ENCODE measurements at regions not wholly inside any gene's neighbourhood (a gene's known extent, or its start where the extent isn't known, plus 50 kb on each side); places are given as distances from the start of the nearest gene placed in this dataset.
"Not testable (repeated sequence)": the region's sequence is repeated elsewhere in the genome, so short reads cannot be mapped to it uniquely, and the experiment has no call there.

GRCh38 chr7:27457603-27458565 is 204.8 kb downstream of the HIBADH start:
- H3K9me3 ChIP-seq (ENCODE audit: control insufficient read depth in 4 of 4, insufficient read depth in 3 of 4, low read length in 3 of 4); H3K36me3 ChIP-seq (ENCODE audit: control insufficient read depth in 4 of 4, insufficient read depth in 4 of 4, low read length in 4 of 4); H3K4me3 ChIP-seq; H3K9ac ChIP-seq (ENCODE audit: insufficient read depth in 1 of 2, low read length in 2 of 2); ATAC-seq (ENCODE audit: insufficient read depth, low FRiP score); H3K27ac ChIP-seq (ENCODE audit: low read depth in 1 of 2, low read length in 1 of 2); H3K27me3 ChIP-seq (ENCODE audit: control insufficient read depth in 3 of 3, insufficient read depth in 3 of 3, low read length in 2 of 3); H3K4me1 ChIP-seq (ENCODE audit: control insufficient read depth in 5 of 5, insufficient read depth in 5 of 5, low read length in 5 of 5): not testable (repeated sequence)
- DNase-seq: peak in 1 of 3 donors; percentile 29
- WGBS, 2 donors: 77 to 83% methylated on average over 29 to 30 of the region's 35 CpGs

GRCh38 chr7:27459021-27459730 is 203.5 kb downstream of the HIBADH start:
- Histone ChIP-seq H3K27ac (ENCODE audit: low read depth in 1 of 2, low read length in 1 of 2) (peak overlapping the region in 1 of 2 donors; percentile 66), H3K4me1 (ENCODE audit: control insufficient read depth in 5 of 5, insufficient read depth in 5 of 5, low read length in 5 of 5) (peaks cover 0 to 2% (median 0%) of the 10 kb centered on the region in 5 donors), H3K9ac (ENCODE audit: insufficient read depth in 1 of 2, low read length in 2 of 2) (no peak overlapping the region), H3K4me3 (no peak overlapping the region), H3K27me3 (ENCODE audit: control insufficient read depth in 3 of 3, insufficient read depth in 3 of 3, low read length in 2 of 3) (no peaks in the 10 kb centered on the region), H3K9me3 (ENCODE audit: control insufficient read depth in 4 of 4, insufficient read depth in 3 of 4, low read length in 3 of 4) (no peaks in the 10 kb centered on the region), H3K36me3 (ENCODE audit: control insufficient read depth in 4 of 4, insufficient read depth in 4 of 4, low read length in 4 of 4) (no peaks in the 10 kb centered on the region)
- DNase-seq: no peak
- 80 to 90% methylated on average over 4 of the region's 4 CpGs for WGBS, 2 donors
- no peak for ATAC-seq (ENCODE audit: insufficient read depth, low FRiP score)
- no peak for TF ChIP-seq CTCF (IDR thresholded peaks at IDR 0.05; ENCODE audit: control extremely low read depth, extremely low read depth)

- no peak for TF ChIP-seq CTCF (IDR thresholded peaks at IDR 0.05; ENCODE audit: control extremely low read depth, extremely low read depth)
- Histone ChIP-seq H3K4me3 (no peak overlapping the region), H3K9ac (ENCODE audit: insufficient read depth in 1 of 2, low read length in 2 of 2) (no peak overlapping the region), H3K36me3 (ENCODE audit: control insufficient read depth in 4 of 4, insufficient read depth in 4 of 4, low read length in 4 of 4) (no peaks in the 10 kb centered on the region), H3K9me3 (ENCODE audit: control insufficient read depth in 4 of 4, insufficient read depth in 3 of 4, low read length in 3 of 4) (no peaks in the 10 kb centered on the region), H3K4me1 (ENCODE audit: control insufficient read depth in 5 of 5, insufficient read depth in 5 of 5, low read length in 5 of 5) (peaks cover 0 to 2% (median 0%) of the 10 kb centered on the region in 5 donors), H3K27ac (ENCODE audit: low read depth in 1 of 2, low read length in 1 of 2) (peak overlapping the region in 1 of 2 donors; percentile 66), H3K27me3 (ENCODE audit: control insufficient read depth in 3 of 3, insufficient read depth in 3 of 3, low read length in 2 of 3) (no peaks in the 10 kb centered on the region)
- 75 to 80% methylated on average over 2 of the region's 2 CpGs for WGBS, 2 donors
- ATAC-seq (ENCODE audit: insufficient read depth, low FRiP score) (no peak), DNase-seq (peak in 1 of 3 donors; percentile 53)
These were observed 203.0 kb downstream of the HIBADH start for GRCh38 chr7:27459731-27460053.

All from lung (tissue), 11 donors.